ENCODE measurements at regions not wholly inside any gene's neighbourhood (a gene's known extent, or its start where the extent isn't known, plus 50 kb on each side); places are given as distances from the start of the nearest gene placed in this dataset.

DNA sequence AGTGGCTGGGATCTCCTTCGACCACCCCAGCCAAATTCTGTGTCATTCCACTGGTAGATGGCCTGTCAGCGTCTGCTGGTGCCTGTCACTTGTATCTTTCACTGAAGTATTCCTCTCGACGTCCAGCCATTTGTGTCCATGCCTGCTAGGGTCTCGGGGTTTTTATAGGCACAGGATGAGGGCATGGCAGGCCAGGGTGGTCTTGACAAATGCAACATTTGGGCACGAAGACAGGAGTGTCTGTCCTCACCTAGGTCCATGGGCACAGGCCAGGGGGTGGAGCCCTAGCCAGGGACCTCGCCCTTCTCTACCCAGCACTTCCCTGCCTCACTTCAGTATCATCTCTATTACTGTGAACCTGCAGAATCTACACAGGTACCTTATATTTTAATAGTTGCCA is 2223.9 kb upstream of the ACO1 start:
- intact Hi-C loops (cut with DNase I), result no loop called here
- TF ChIP-seq, protein P1, sequence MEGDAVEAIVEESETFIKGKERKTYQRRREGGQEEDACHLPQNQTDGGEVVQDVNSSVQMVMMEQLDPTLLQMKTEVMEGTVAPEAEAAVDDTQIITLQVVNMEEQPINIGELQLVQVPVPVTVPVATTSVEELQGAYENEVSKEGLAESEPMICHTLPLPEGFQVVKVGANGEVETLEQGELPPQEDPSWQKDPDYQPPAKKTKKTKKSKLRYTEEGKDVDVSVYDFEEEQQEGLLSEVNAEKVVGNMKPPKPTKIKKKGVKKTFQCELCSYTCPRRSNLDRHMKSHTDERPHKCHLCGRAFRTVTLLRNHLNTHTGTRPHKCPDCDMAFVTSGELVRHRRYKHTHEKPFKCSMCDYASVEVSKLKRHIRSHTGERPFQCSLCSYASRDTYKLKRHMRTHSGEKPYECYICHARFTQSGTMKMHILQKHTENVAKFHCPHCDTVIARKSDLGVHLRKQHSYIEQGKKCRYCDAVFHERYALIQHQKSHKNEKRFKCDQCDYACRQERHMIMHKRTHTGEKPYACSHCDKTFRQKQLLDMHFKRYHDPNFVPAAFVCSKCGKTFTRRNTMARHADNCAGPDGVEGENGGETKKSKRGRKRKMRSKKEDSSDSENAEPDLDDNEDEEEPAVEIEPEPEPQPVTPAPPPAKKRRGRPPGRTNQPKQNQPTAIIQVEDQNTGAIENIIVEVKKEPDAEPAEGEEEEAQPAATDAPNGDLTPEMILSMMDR (IDR thresholded peaks at IDR 0.05), result no peak
- no peak for TF ChIP-seq POLR2A (IDR thresholded peaks at IDR 0.05)
- Histone ChIP-seq H3K27me3 (no peaks in the 10 kb centered on the region), H3K4me1 (no peaks in the 10 kb centered on the region), H3K36me3 (no peaks in the 10 kb centered on the region), H3K27ac (no peak overlapping the region), H3K9me3 (no peaks in the 10 kb centered on the region), H3K4me3 (no peak overlapping the region)
- 65 to 70% methylated on average over 5 to 7 of the region's 7 CpGs for WGBS, 2 donors
- no peak for DNase-seq

DNA sequence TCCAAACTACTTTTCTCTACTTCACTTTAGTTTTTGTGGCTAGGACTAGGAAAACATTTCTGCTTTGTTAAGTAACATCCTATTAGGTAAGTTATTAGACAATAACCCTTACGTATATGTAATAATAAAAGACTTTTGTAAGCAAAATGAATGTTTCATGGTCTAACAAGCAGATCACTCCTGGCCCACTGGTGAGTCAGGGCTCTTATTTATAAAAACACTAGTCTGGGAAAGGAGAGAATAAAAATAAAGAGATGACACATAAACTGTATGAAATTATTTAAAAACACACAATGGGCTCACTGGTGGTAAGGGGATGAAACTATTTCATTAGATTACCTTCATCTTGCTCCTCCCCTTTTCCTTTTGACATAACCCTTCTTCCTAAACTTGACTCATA is 2212.2 kb upstream of the ACO1 start:
- WGBS, 2 donors, result 72 to 83% methylated on average over 1 of the region's 1 CpG
- H3K27me3 ChIP-seq, result no peaks in the 10 kb centered on the region

DNA sequence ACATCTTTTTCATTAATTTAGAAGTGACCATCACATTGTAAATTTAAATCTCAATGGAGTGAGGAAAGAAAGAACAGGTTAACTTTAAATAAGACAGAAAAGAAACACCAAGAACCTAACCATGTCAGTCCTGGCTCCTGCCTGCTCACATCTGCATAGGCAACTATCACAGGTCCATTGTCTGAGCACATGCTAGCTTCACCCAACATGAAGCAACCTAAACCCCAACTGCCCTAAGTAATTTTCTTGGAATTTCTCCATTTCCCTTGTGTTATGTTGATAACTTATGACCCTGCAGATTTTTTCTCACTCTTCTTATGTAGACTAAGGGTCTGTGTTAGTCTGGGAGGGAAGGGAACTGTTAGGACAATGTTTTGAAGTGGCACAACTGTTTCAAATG is 2205.8 kb upstream of the ACO1 start:
- Histone ChIP-seq H3K27ac (no peak overlapping the region), H3K9me3 (no peaks in the 10 kb centered on the region), H3K4me1 (no peaks in the 10 kb centered on the region), H3K36me3 (no peaks in the 10 kb centered on the region), H3K27me3 (no peaks in the 10 kb centered on the region), H3K4me3 (no peak overlapping the region)
- DNase-seq, result no peak
- TF ChIP-seq, protein P1 (IDR thresholded peaks at IDR 0.05), result no peak
- TF ChIP-seq POLR2A (IDR thresholded peaks at IDR 0.05), result no peak
- intact Hi-C loops (cut with DNase I), result no loop called here

More for the DNA sequence above, 2212.2 kb upstream of the ACO1 start:
- no peak overlapping the region for H3K4me3 ChIP-seq
- DNase-seq, result no peak
- H3K4me1 ChIP-seq, result no peaks in the 10 kb centered on the region
- H3K9me3 ChIP-seq, result peaks cover 0 to 5% (median 5%) of the 10 kb centered on the region in 3 donors
- no peaks in the 10 kb centered on the region for H3K36me3 ChIP-seq
- no peak overlapping the region for H3K27ac ChIP-seq
- TF ChIP-seq POLR2A (IDR thresholded peaks at IDR 0.05), result no peak
- TF ChIP-seq, protein P1 (IDR thresholded peaks at IDR 0.05), result no peak
- intact Hi-C loops (cut with DNase I), result no loop called here

DNA sequence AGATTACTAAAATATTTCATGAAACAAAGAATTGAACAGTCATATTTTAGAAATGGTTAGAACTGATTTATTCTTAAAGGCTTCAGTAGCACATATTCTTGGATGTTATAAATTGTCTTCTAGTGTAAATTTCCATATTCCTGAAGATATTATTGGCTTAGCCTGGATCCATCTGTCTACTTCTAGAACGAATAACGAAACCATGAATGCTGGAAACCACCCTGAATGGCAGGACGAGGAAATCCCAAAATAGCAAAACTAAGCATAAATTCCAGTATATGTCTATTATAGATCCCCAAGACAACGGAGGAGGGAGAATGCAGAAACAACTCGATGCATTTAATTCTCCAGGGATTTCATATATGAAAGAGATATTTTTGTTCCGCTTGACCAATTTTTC is 2191.0 kb upstream of the ACO1 start:
- Histone ChIP-seq H3K4me3 (no peak overlapping the region), H3K27ac (no peak overlapping the region), H3K4me1 (no peaks in the 10 kb centered on the region), H3K36me3 (no peaks in the 10 kb centered on the region), H3K9me3 (peaks cover 0 to 6% (median 5%) of the 10 kb centered on the region in 3 donors), H3K27me3 (no peaks in the 10 kb centered on the region)
- no peak for DNase-seq
- 59 to 77% methylated on average over 6 of the region's 6 CpGs for WGBS, 2 donors
- intact Hi-C loops (cut with DNase I), result no loop called here
- TF ChIP-seq, protein P1 (IDR thresholded peaks at IDR 0.05), result no peak
- no peak for TF ChIP-seq POLR2A (IDR thresholded peaks at IDR 0.05)

DNA sequence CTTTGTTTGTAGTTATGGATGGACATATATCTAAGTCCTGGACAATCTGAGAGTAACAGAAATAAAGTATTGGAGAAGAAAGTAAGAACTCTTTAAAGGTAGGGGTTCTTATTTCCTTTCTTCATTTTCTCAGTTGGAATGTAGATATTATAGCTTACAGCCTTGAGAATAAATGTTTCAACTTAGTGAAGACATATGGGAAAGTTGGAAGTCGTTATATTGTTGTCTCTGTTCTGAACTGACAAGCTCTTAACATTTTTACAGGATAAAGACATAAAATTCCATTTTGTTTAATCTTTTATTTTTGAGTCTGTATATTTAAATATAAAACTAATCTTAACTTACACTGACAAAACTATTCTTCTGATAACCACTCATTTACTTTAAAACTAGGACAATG is 2187.5 kb upstream of the ACO1 start:
- Histone ChIP-seq H3K4me1 (no peaks in the 10 kb centered on the region), H3K36me3 (no peaks in the 10 kb centered on the region), H3K4me3 (no peak overlapping the region), H3K9me3 (peaks cover 0 to 7% (median 0%) of the 10 kb centered on the region in 3 donors), H3K27me3 (no peaks in the 10 kb centered on the region), H3K27ac (no peak overlapping the region)
- WGBS, 2 donors, result 36 to 54% methylated on average over 1 of the region's 1 CpG
- TF ChIP-seq, protein P1 (IDR thresholded peaks at IDR 0.05), result no peak
- no peak for TF ChIP-seq POLR2A (IDR thresholded peaks at IDR 0.05)
- intact Hi-C loops (cut with DNase I), result no loop called here
- no peak for DNase-seq
